Fibroblast of villous mesenchyme (primary cell): ENCODE measurements at regions not wholly inside any gene's neighbourhood (a gene's known extent, or its start where the extent isn't known, plus 50 kb on each side); places are given as distances from the start of the nearest gene placed in this dataset.

Experiments used
- DNase-seq: peaks from one replicate; pipeline ENCODE4 v3.0.0-alpha.2; 2010; ENCODE audit warnings: low read depth
- H3K4me3 ChIP-seq: 2 replicates; pipeline ENCODE4 v1.5.1; 2011; ENCODE audit warnings: low read depth, mild to moderate bottlenecking, low read length
- TF ChIP-seq, protein P1 (sequence below): IDR thresholded peaks from 2 replicates; pipeline ENCODE4 v1.5.1; 2012; ENCODE audit warnings: low read depth, mild to moderate bottlenecking, low read length; ENCODE audit not compliant: insufficient read depth

DNA sequence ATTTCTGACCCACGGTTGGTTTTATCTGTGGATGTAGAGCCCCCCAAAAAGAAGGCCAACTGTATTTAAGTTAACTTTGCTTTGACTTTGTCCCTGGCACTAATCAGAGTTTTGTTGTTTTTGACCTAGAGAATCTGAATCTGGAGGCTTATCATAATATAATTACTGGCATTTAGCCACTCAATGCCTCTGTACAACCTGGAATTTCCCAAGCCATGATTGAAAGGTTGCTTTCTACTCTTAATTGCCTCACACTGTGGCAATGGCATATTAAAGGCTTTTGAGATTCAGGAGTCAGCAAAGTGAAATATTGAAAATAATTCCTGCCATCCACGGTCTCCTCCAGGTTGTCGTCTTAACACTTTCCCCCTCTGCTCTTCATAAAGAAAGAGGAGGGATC is 205.2 kb upstream of the GHITM start:
- TF ChIP-seq, protein P1, sequence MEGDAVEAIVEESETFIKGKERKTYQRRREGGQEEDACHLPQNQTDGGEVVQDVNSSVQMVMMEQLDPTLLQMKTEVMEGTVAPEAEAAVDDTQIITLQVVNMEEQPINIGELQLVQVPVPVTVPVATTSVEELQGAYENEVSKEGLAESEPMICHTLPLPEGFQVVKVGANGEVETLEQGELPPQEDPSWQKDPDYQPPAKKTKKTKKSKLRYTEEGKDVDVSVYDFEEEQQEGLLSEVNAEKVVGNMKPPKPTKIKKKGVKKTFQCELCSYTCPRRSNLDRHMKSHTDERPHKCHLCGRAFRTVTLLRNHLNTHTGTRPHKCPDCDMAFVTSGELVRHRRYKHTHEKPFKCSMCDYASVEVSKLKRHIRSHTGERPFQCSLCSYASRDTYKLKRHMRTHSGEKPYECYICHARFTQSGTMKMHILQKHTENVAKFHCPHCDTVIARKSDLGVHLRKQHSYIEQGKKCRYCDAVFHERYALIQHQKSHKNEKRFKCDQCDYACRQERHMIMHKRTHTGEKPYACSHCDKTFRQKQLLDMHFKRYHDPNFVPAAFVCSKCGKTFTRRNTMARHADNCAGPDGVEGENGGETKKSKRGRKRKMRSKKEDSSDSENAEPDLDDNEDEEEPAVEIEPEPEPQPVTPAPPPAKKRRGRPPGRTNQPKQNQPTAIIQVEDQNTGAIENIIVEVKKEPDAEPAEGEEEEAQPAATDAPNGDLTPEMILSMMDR, result no peak
- DNase-seq, result no peak
- no peak overlapping the region for H3K4me3 ChIP-seq

GRCh38 chr10:83934641-83935338 is 204.5 kb upstream of the GHITM start:
- TF ChIP-seq, protein P1, result no peak
- no peak overlapping the region for H3K4me3 ChIP-seq
- DNase-seq, result no peak

DNA sequence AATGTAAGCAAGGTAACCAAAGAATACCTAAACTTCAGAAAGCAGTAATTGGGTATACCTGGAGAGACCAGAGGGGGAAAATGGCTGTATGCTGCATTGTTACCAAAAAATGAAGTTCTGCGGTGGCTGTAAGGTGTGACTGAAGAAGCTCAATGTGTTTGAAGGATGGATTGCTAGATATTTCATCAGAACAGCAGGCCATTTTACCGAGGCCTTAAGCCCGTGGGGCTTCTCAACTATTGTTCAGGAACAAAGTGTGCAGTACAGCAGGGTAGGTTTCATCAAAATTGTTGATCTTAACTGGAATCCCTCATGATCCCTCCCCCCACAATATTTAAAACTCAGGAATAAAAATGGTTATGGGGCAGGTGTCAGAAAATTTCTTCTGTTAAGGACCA is 204.0 kb upstream of the GHITM start:
- TF ChIP-seq, protein P1, result no peak
- DNase-seq, result no peak
- H3K4me3 ChIP-seq, result no peak overlapping the region

DNA sequence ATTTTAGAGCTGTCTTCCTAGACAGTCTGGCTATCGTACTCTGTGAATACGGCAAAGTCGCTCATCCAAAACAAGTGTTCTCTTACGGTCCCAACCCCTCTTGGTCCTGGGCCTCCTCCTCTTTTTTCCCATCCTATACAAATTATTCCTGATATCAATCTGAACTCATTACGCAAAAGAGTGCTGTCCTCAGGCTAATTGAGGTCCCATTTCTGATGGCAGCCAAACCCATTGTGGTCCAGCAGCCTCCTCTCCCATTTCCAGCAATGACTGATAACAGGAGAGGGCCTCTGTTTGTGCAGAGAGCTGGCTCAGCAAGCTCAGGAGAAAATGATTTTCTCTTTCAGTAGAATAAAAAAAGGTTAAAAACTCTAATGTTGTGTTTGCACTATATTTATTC is 203.4 kb upstream of the GHITM start:
- DNase-seq, result no peak
- H3K4me3 ChIP-seq, result no peak overlapping the region
- TF ChIP-seq, protein P1, result no peak

GRCh38 chr10:83937161-83937560 is 202.1 kb upstream of the GHITM start:
- TF ChIP-seq, protein P1, result no peak
- no peak overlapping the region for H3K4me3 ChIP-seq
- no peak for DNase-seq

GRCh38 chr10:83937826-83938225 is 201.5 kb upstream of the GHITM start:
- TF ChIP-seq, protein P1, result no peak
- DNase-seq, result no peak
- no peak overlapping the region for H3K4me3 ChIP-seq

GRCh38 chr10:83941189-83941588 is 198.1 kb upstream of the GHITM start:
- TF ChIP-seq, protein P1, result no peak
- DNase-seq, result no peak
- no peak overlapping the region for H3K4me3 ChIP-seq
